ENCODE measurements at regions not wholly inside any gene's neighbourhood (a gene's known extent, or its start where the extent isn't known, plus 50 kb on each side); places are given as distances from the start of the nearest gene placed in this dataset.

GRCh38 chrX:46039526-46039925, 505.7 kb downstream of the ZNF674 start:
- no peaks in the 10 kb centered on the region for H3K4me1 ChIP-seq
- DNase-seq: no peak
- no peak for TF ChIP-seq CTCF (IDR thresholded peaks at IDR 0.05)
- H3K36me3 ChIP-seq: no peaks in the 10 kb centered on the region
- H3K27me3 ChIP-seq: no peaks in the 10 kb centered on the region
- intact Hi-C loops (cut with DNase I): no loop called here
- no peak for ATAC-seq
- H3K27ac ChIP-seq: no peak overlapping the region
- no peak overlapping the region for H3K4me3 ChIP-seq
- H3K9me3 ChIP-seq: no peaks in the 10 kb centered on the region

- DNase-seq: no peak
Measured at GRCh38 chrX:46036508-46036907, 508.7 kb downstream of the ZNF674 start.

GRCh38 chrX:46034868-46035267, 510.4 kb downstream of the ZNF674 start:
- Histone ChIP-seq H3K27ac (no peak overlapping the region), H3K9me3 (no peaks in the 10 kb centered on the region), H3K27me3 (no peaks in the 10 kb centered on the region), H3K36me3 (no peaks in the 10 kb centered on the region), H3K4me1 (no peaks in the 10 kb centered on the region), H3K4me3 (no peak overlapping the region)
- no peak for DNase-seq
- TF ChIP-seq CTCF (IDR thresholded peaks at IDR 0.05): no peak
- intact Hi-C loops (cut with DNase I): no loop called here
- ATAC-seq: no peak

More at GRCh38 chrX:46036508-46036907, 508.7 kb downstream of the ZNF674 start:
- Histone ChIP-seq H3K4me1 (no peaks in the 10 kb centered on the region), H3K4me3 (no peak overlapping the region), H3K27me3 (no peaks in the 10 kb centered on the region), H3K36me3 (no peaks in the 10 kb centered on the region), H3K27ac (no peak overlapping the region), H3K9me3 (no peaks in the 10 kb centered on the region)
- intact Hi-C loops (cut with DNase I): no loop called here
- ATAC-seq: no peak
- TF ChIP-seq CTCF (IDR thresholded peaks at IDR 0.05): no peak

- no peak overlapping the region for H3K4me3 ChIP-seq
- no peak for DNase-seq
- H3K4me1 ChIP-seq: no peaks in the 10 kb centered on the region
- no peak for TF ChIP-seq CTCF (IDR thresholded peaks at IDR 0.05)
- no peak for ATAC-seq
- H3K27ac ChIP-seq: no peak overlapping the region
- H3K36me3 ChIP-seq: no peaks in the 10 kb centered on the region
- H3K27me3 ChIP-seq: no peaks in the 10 kb centered on the region
- intact Hi-C loops (cut with DNase I): no loop called here
- H3K9me3 ChIP-seq: no peaks in the 10 kb centered on the region
Measured at GRCh38 chrX:46029777-46030176, 515.4 kb downstream of the ZNF674 start.

- H3K4me1 ChIP-seq: no peaks in the 10 kb centered on the region
- H3K4me3 ChIP-seq: no peak overlapping the region
- no peaks in the 10 kb centered on the region for H3K36me3 ChIP-seq
- H3K27me3 ChIP-seq: no peaks in the 10 kb centered on the region
- H3K9me3 ChIP-seq: no peaks in the 10 kb centered on the region
- no peak for TF ChIP-seq CTCF (IDR thresholded peaks at IDR 0.05)
- intact Hi-C loops (cut with DNase I): no loop called here
- no peak overlapping the region for H3K27ac ChIP-seq
- DNase-seq (no peak), ATAC-seq (no peak)
Measured at GRCh38 chrX:46016296-46016695, 528.9 kb downstream of the ZNF674 start.

GRCh38 chrX:46015653-46016052, 529.6 kb downstream of the ZNF674 start:
- Histone ChIP-seq H3K4me3 (no peak overlapping the region), H3K27me3 (no peaks in the 10 kb centered on the region), H3K36me3 (no peaks in the 10 kb centered on the region), H3K27ac (no peak overlapping the region), H3K4me1 (no peaks in the 10 kb centered on the region), H3K9me3 (no peaks in the 10 kb centered on the region)
- ATAC-seq (no peak), DNase-seq (no peak)
- TF ChIP-seq CTCF (IDR thresholded peaks at IDR 0.05): no peak
- intact Hi-C loops (cut with DNase I): no loop called here

All from upper lobe of right lung (tissue), 1 donor.